Fibroblast of lung (primary cell): ENCODE measurements at regions not wholly inside any gene's neighbourhood (a gene's known extent, or its start where the extent isn't known, plus 50 kb on each side); places are given as distances from the start of the nearest gene placed in this dataset.

Experiments
- EZH2 ChIP-seq: IDR thresholded peaks from 2 replicates; pipeline ENCODE4 v1.5.1; 2012; ENCODE audit warnings: low read length, control low read depth, mild to moderate bottlenecking; ENCODE audit errors: missing control alignments
- TF ChIP-seq, protein P1 (sequence below), 2 donors: IDR thresholded peaks in 1 of 2; conservative IDR thresholded peaks in 1 of 2; 1 replicate in 1 of 2; 2 replicates in 1 of 2; pipeline ENCODE4 v1.5.1; 2011 to 2012; ENCODE audit warnings: low read length in 2 of 2, control low read depth in 1 of 2, inconsistent platforms in 1 of 2, low read depth in 1 of 2, mild to moderate bottlenecking in 1 of 2

DNA sequence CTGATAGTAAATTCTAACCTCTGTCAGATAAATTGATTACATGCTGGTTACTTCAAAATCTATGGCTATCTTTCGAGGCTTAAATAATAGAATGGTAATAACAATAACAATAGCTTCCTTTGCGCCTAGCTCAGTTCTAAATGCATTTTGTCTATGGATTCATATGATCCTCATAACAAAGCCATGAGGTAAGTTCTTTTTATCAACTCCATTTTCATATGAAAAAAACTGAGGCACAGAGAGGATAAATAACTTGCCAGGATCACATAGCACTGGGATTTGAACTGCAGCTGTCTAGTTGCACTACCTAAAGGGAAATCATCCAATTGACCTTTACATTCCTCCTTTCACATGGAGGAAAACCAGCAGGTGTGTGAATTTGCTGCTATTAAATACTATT, 108.6 kb upstream of the ARX start:
- TF ChIP-seq, protein P1, sequence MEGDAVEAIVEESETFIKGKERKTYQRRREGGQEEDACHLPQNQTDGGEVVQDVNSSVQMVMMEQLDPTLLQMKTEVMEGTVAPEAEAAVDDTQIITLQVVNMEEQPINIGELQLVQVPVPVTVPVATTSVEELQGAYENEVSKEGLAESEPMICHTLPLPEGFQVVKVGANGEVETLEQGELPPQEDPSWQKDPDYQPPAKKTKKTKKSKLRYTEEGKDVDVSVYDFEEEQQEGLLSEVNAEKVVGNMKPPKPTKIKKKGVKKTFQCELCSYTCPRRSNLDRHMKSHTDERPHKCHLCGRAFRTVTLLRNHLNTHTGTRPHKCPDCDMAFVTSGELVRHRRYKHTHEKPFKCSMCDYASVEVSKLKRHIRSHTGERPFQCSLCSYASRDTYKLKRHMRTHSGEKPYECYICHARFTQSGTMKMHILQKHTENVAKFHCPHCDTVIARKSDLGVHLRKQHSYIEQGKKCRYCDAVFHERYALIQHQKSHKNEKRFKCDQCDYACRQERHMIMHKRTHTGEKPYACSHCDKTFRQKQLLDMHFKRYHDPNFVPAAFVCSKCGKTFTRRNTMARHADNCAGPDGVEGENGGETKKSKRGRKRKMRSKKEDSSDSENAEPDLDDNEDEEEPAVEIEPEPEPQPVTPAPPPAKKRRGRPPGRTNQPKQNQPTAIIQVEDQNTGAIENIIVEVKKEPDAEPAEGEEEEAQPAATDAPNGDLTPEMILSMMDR (conservative IDR thresholded peaks at IDR 0.05 in 1 of 2, IDR thresholded peaks at IDR 0.05 in 1 of 2; ENCODE audit: low read depth in 1 of 2, low read length in 2 of 2): no peak
- no peak for TF ChIP-seq EZH2
